Mesothelial cell of epicardium (in vitro differentiated cells): ENCODE measurements at regions not wholly inside any gene's neighbourhood (a gene's known extent, or its start where the extent isn't known, plus 50 kb on each side); places are given as distances from the start of the nearest gene placed in this dataset.
"Not testable (repeated sequence)": the region's sequence is repeated elsewhere in the genome, so short reads cannot be mapped to it uniquely, and the experiment has no call there.

Source experiments
- DNase-seq, 2 experiments: peaks; one replicate each; pipeline ENCODE4 v3.0.0; 2021; ENCODE audit warnings: low spot score in 2 of 2; ENCODE audit not compliant: unreplicated experiment in 2 of 2
- H3K27ac Mint-ChIP-seq: 2 replicates; pipeline ENCODE4 v1.8.0; 2021; ENCODE audit warnings: mixed read lengths
- H3K27me3 Mint-ChIP-seq: 2 replicates; pipeline ENCODE4 v1.8.0; 2021; ENCODE audit warnings: low read depth, mixed read lengths
- H3K36me3 Mint-ChIP-seq: 2 replicates; pipeline ENCODE4 v1.8.0; 2021; ENCODE audit warnings: mixed read lengths
- H3K4me1 Mint-ChIP-seq: 2 replicates; pipeline ENCODE4 v1.8.0; 2021; ENCODE audit warnings: mixed read lengths
- H3K4me3 Mint-ChIP-seq: 2 replicates; pipeline ENCODE4 v1.8.0; 2021; ENCODE audit warnings: mild to moderate bottlenecking, moderate library complexity, mixed read lengths
- H3K9me3 Mint-ChIP-seq: 2 replicates; pipeline ENCODE4 v1.8.0; 2021; ENCODE audit warnings: mixed read lengths
- CTCF ChIP-seq: fragments of 200-600 bp; sonication (generic); IDR thresholded peaks from one replicate; pipeline ENCODE4 v1.5.0; 2021; ENCODE audit warnings: antibody characterized with exemption; ENCODE audit not compliant: unreplicated experiment

GRCh38 chr10:20596911-20597310, 300.2 kb downstream of the NEBL start:
- H3K9me3 Mint-ChIP-seq, result peaks cover 3% of the 10 kb centered on the region
- no peaks in the 10 kb centered on the region for H3K36me3 Mint-ChIP-seq
- peaks cover 10% of the 10 kb centered on the region for H3K4me1 Mint-ChIP-seq
- TF ChIP-seq CTCF, result no peak
- no peak for DNase-seq
- no peak overlapping the region for H3K27ac Mint-ChIP-seq
- no peak overlapping the region for H3K4me3 Mint-ChIP-seq
- H3K27me3 Mint-ChIP-seq, result no peaks in the 10 kb centered on the region

- no peak for DNase-seq
- Mint-ChIP-seq H3K4me1 (peaks cover 10% of the 10 kb centered on the region), H3K9me3 (peaks cover 3% of the 10 kb centered on the region), H3K4me3 (no peak overlapping the region), H3K27ac (no peak overlapping the region), H3K27me3 (no peaks in the 10 kb centered on the region), H3K36me3 (no peaks in the 10 kb centered on the region)
- TF ChIP-seq CTCF, result no peak
Observed at GRCh38 chr10:20596065-20596755, 300.9 kb downstream of the NEBL start.

GRCh38 chr10:20593649-20594048, 303.5 kb downstream of the NEBL start:
- DNase-seq, result no peak
- no peak for TF ChIP-seq CTCF
- peaks cover 10% of the 10 kb centered on the region for H3K4me1 Mint-ChIP-seq
- no peaks in the 10 kb centered on the region for H3K9me3 Mint-ChIP-seq
- H3K27me3 Mint-ChIP-seq, result no peaks in the 10 kb centered on the region
- no peaks in the 10 kb centered on the region for H3K36me3 Mint-ChIP-seq
- no peak overlapping the region for H3K27ac Mint-ChIP-seq
- H3K4me3 Mint-ChIP-seq, result no peak overlapping the region

GRCh38 chr10:20582041-20582440, 315.1 kb downstream of the NEBL start:
- H3K27ac Mint-ChIP-seq, result no peak overlapping the region
- TF ChIP-seq CTCF, result no peak
- H3K4me3 Mint-ChIP-seq, result no peak overlapping the region
- DNase-seq, result no peak
- H3K36me3 Mint-ChIP-seq, result peaks cover 7% of the 10 kb centered on the region
- peaks cover 40% of the 10 kb centered on the region for H3K9me3 Mint-ChIP-seq
- no peaks in the 10 kb centered on the region for H3K27me3 Mint-ChIP-seq
- no peaks in the 10 kb centered on the region for H3K4me1 Mint-ChIP-seq

- Mint-ChIP-seq H3K27me3 (no peaks in the 10 kb centered on the region), H3K9me3 (no peaks in the 10 kb centered on the region), H3K36me3 (no peaks in the 10 kb centered on the region), H3K27ac (no peak overlapping the region), H3K4me1 (no peaks in the 10 kb centered on the region), H3K4me3 (no peak overlapping the region)
- no peak for TF ChIP-seq CTCF
- no peak for DNase-seq
Observed at GRCh38 chr10:20573924-20574323, 323.2 kb downstream of the NEBL start.

GRCh38 chr10:20555990-20556389, 341.1 kb downstream of the NEBL start:
- H3K27me3 Mint-ChIP-seq, H3K27ac Mint-ChIP-seq, DNase-seq, H3K4me3 Mint-ChIP-seq, H3K4me1 Mint-ChIP-seq: not testable (repeated sequence)
- peaks cover 38% of the 10 kb centered on the region for H3K9me3 Mint-ChIP-seq
- H3K36me3 Mint-ChIP-seq, result peaks cover 12% of the 10 kb centered on the region
